Thyroid gland (tissue), 4 donors: ENCODE measurements at regions not wholly inside any gene's neighbourhood (a gene's known extent, or its start where the extent isn't known, plus 50 kb on each side); places are given as distances from the start of the nearest gene placed in this dataset.
A peak's percentile ranks its signal among the peaks of the same experiment; 100 is the strongest.

Experiments used
- DNase-seq, 2 donors: peaks; one replicate each; pipeline ENCODE4 v3.0.0-alpha.2; 2019
- H3K27ac ChIP-seq, 3 donors: fragments of 200-600 bp; sonication (generic); 1 replicate in 2 of 3; 2 replicates in 1 of 3; pipeline ENCODE4 v1.5.1; 2016 to 2019; ENCODE audit warnings: mild to moderate bottlenecking in 1 of 3, moderate library complexity in 1 of 3
- H3K27me3 ChIP-seq: fragments of 200-600 bp; sonication (generic); one replicate; pipeline ENCODE4 v1.5.1; 2019
- H3K36me3 ChIP-seq, 2 donors: fragments of 200-600 bp; sonication (generic); one replicate each; pipeline ENCODE4 v1.5.1; 2016 to 2019
- H3K4me1 ChIP-seq, 2 donors: fragments of 200-600 bp; sonication (generic); one replicate each; pipeline ENCODE4 v1.5.1; 2017 to 2019
- H3K4me3 ChIP-seq, 3 donors: fragments of 200-600 bp; sonication (generic); replicated peaks in 1 of 3; 1 replicate in 2 of 3; 2 replicates in 1 of 3; pipeline ENCODE4 v1.5.1; 2016; ENCODE audit warnings: mild to moderate bottlenecking in 1 of 3
- H3K9me3 ChIP-seq: fragments of 200-600 bp; sonication (generic); one replicate; pipeline ENCODE4 v1.5.1; 2017
- POLR2A ChIP-seq, 2 donors: fragments of 450-650 bp; IDR thresholded peaks; one replicate each; pipeline ENCODE4 v1.6.1; 2017; ENCODE audit warnings: antibody characterized with exemption in 2 of 2, mild to moderate bottlenecking in 2 of 2, moderate library complexity in 1 of 2
- whole genome bisulfite sequencing, 2 donors: methylation state at CpG; one replicate each; pipeline ENCODE4 v1.1.5; 2017; 5-methylcytosine and 5-hydroxymethylcytosine counted together
- intact Hi-C: fragments of 100-400 bp; cut with DNase I; formaldehyde crosslinking; loops from one replicate; pipeline ENCODE4 v1.15.1; 2023
- TF ChIP-seq, protein P1 (sequence below), 6 experiments: fragments of 200-600 bp in 3 of 6; fragments of 450-650 bp in 3 of 6; sonication (generic) in 3 of 6; IDR thresholded peaks; one replicate each; pipeline ENCODE4 v1.5.1; 2016 to 2019; ENCODE audit warnings: antibody characterized with exemption in 6 of 6, mild to moderate bottlenecking in 2 of 6, inconsistent platforms in 1 of 6, moderate library complexity in 1 of 6

DNA sequence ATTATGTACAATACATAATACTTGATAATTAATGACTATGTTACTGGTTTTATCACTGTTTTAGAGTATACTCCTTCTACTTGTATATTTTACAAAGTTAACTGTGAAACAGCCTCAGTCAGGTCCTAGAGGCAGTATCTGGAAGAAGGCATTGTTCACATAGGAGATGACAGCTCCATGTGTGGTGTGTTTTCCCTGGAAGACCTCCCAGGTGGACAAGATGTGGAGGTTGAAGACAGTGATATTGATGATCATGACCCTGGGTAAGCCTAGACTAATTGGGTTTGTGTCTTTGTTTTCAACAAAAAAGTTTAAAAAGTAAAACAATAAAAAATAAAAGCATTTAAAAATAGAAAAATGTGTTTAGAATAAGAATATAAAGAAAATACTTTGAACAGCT, 96.4 kb downstream of the TRIB2 start:
- H3K9me3 ChIP-seq = no peaks in the 10 kb centered on the region
- H3K4me3 ChIP-seq = no peak overlapping the region
- H3K27ac ChIP-seq = no peak overlapping the region
- no peaks in the 10 kb centered on the region for H3K27me3 ChIP-seq
- no peaks in the 10 kb centered on the region for H3K4me1 ChIP-seq
- no peak for DNase-seq
- intact Hi-C loops = no loop called here
- no peak for TF ChIP-seq POLR2A (IDR thresholded peaks at IDR 0.05)
- no peaks in the 10 kb centered on the region for H3K36me3 ChIP-seq

DNA sequence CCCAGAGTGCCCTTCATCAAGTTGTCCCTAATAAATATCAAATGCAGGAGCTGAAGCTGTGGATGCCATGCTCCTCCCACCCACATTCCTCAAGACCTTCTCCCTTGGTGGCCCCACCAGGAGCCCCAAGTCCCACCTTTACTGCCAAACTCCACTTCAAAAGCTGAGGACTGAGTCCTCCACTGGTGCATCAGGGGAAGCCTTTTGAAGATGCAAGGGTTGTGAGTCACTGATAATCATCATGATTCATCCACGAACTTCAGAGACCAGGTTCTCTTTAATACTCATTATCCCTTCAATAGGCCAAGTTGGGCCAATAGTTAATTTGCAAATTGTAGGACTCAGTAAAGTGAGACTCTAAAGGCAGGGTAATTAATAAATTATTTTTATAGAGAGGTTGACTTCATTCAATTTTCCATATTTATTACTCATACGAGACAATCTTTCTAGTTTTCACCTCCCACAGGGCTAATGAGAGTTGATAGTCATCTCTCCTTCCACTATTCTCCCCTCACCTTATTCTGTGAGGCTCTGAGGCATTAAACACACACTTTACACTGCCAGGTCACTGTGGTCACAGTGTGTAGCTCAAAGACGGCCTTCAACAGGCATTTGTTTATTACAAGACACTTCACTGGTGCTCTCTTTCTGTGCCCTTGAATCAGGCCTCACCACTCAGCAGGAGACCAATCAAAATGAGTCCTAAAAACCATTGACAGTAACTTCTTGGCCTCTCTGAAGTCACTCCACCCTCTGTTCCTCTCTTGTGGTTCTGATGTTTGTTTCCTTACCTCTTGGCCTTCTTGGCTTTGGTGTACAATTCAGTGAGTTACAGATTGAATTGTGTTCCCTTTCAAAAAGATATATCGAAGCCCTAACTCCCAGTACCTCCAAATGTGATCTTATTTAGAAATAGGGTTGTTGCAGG, 99.9 kb downstream of the TRIB2 start:
- Histone ChIP-seq H3K27me3 (no peaks in the 10 kb centered on the region), H3K4me1 (peaks cover 0 to 4% of the 10 kb centered on the region in 2 donors), H3K4me3 (no peak overlapping the region), H3K9me3 (no peaks in the 10 kb centered on the region), H3K36me3 (no peaks in the 10 kb centered on the region), H3K27ac (no peak overlapping the region)
- no peak for TF ChIP-seq POLR2A (IDR thresholded peaks at IDR 0.05)
- TF ChIP-seq, protein P1, sequence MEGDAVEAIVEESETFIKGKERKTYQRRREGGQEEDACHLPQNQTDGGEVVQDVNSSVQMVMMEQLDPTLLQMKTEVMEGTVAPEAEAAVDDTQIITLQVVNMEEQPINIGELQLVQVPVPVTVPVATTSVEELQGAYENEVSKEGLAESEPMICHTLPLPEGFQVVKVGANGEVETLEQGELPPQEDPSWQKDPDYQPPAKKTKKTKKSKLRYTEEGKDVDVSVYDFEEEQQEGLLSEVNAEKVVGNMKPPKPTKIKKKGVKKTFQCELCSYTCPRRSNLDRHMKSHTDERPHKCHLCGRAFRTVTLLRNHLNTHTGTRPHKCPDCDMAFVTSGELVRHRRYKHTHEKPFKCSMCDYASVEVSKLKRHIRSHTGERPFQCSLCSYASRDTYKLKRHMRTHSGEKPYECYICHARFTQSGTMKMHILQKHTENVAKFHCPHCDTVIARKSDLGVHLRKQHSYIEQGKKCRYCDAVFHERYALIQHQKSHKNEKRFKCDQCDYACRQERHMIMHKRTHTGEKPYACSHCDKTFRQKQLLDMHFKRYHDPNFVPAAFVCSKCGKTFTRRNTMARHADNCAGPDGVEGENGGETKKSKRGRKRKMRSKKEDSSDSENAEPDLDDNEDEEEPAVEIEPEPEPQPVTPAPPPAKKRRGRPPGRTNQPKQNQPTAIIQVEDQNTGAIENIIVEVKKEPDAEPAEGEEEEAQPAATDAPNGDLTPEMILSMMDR (IDR thresholded peaks at IDR 0.05) = no peak
- intact Hi-C loops = no loop called here
- no peak for DNase-seq
- 79 to 83% methylated on average over 4 of the region's 4 CpGs for WGBS, 2 donors

DNA sequence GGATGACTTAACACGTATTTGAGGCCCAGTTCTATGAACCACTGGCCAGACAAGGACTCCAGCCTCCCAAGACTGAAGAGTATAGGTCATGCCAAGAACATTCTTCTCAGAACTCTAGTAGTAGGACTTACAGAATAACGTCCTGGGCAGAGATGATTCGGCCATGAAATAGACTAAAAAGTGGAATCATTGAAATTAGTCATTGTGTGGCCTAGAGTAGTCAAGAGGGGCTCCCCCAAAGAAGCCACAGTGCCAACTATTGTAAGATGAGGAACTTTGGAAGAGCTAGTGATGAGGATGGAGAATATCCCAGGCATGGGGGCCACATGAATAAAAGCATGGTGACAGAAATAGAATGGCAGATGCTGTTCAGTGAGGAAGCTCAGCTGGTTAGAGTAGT, 101.1 kb downstream of the TRIB2 start:
- Histone ChIP-seq H3K27ac (peak overlapping the region in 2 of 3 donors; percentile 63 to 65), H3K4me3 (no peak overlapping the region), H3K27me3 (no peaks in the 10 kb centered on the region), H3K4me1 (peaks cover 0 to 4% of the 10 kb centered on the region in 2 donors), H3K9me3 (no peaks in the 10 kb centered on the region), H3K36me3 (no peaks in the 10 kb centered on the region)
- intact Hi-C loops = no loop called here
- WGBS, 2 donors = 91 to 94% methylated on average over 3 of the region's 3 CpGs
- TF ChIP-seq, protein P1 (IDR thresholded peaks at IDR 0.05) = no peak
- no peak for TF ChIP-seq POLR2A (IDR thresholded peaks at IDR 0.05)
- DNase-seq = no peak

DNA sequence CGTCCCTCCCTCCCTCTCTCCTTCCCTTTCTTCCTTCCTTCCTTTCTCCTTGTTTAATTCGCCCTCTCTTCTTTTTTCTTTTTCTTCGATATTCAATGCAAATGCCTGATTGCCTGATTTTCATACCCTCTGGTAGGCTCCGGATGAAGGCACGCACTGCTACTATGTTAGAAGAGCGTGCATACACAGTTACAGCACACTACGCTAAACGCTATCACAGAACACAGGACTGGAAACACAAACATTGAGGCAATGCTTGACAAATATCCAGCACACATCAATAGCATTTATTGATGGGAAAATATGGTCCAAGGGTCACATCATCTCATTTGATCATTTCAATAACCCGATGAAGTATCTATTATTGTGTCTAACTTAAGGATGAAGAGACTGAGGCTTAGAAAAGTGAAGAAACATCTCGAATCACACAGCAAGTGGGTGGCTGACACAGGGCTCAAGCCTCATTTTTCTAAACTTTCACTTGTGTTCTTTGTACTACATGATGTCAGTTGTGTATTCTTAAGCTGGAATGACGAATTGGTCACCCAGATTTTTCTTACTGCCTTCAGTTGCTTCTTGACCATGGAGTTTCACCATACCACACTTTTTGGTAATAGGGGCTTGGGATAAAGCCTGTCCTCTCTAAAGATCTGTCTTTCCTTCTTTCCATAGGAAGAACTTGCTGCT, 101.8 kb downstream of the TRIB2 start:
- Histone ChIP-seq H3K27ac (peak overlapping the region; percentile 63 to 76 (median 65)), H3K4me1 (peaks cover 0 to 4% of the 10 kb centered on the region in 2 donors), H3K4me3 (no peak overlapping the region), H3K36me3 (no peaks in the 10 kb centered on the region), H3K9me3 (no peaks in the 10 kb centered on the region), H3K27me3 (no peaks in the 10 kb centered on the region)
- DNase-seq = no peak
- TF ChIP-seq POLR2A (IDR thresholded peaks at IDR 0.05) = no peak
- TF ChIP-seq, protein P1 (IDR thresholded peaks at IDR 0.05) = no peak
- WGBS, 2 donors = 85 to 90% methylated on average over 11 of the region's 11 CpGs
- intact Hi-C loops = no loop called here

DNA sequence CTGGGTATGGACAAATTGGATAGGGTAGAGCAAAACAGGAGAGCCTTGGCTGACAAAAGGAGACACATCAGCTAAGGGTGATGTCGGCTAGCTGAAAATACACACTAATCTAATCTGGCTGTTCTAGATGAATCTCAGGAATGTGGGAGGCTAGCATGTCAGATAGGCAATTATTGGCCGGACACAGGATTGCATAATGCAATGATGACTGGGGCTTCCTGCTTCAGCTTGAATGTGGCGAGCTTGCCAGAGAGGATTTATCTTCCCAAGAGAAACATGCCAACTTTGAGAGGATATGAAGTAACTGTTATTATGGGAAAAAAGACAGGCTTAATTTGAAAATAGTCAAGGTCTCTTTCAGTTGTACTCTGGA, 102.4 kb downstream of the TRIB2 start:
- Histone ChIP-seq H3K36me3 (no peaks in the 10 kb centered on the region), H3K9me3 (no peaks in the 10 kb centered on the region), H3K27me3 (no peaks in the 10 kb centered on the region), H3K4me1 (peaks cover 0 to 8% of the 10 kb centered on the region in 2 donors), H3K27ac (peak overlapping the region; percentile 63 to 76 (median 65)), H3K4me3 (no peak overlapping the region)
- peak in 1 of 2 donors; percentile 12 for TF ChIP-seq POLR2A (IDR thresholded peaks at IDR 0.05)
- TF ChIP-seq, protein P1 (IDR thresholded peaks at IDR 0.05) = no peak
- intact Hi-C loops = no loop called here
- DNase-seq = peak; percentile 34 to 37
- 52 to 70% methylated on average over 3 of the region's 3 CpGs for WGBS, 2 donors
